ENCODE measurements at regions not wholly inside any gene's neighbourhood (a gene's known extent, or its start where the extent isn't known, plus 50 kb on each side); places are given as distances from the start of the nearest gene placed in this dataset.

DNA sequence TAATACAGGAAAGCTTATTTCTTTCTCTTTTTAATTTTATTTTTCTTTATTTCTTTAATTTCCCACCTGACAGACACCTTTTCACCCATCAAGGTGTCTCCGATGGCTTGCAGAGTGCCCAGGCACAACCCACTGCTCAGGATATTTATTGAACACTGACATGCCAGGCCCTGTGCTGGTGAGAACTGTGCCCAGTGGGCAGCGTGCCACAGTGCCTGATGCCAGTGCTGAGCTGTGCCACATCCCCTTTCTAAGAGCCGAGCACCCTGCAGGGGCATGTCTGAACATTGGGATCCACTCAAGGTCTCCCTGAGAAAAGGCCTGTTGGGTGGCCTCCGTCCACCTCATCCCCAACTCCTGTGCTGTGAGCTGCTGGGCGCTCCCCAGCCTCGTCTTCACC is 158.6 kb upstream of the RAB6C start:
- DNase-seq, result no peak
- no peaks in the 10 kb centered on the region for H3K36me3 ChIP-seq
- H3K4me3 ChIP-seq (ENCODE audit: low read depth, low read length), result no peak overlapping the region
- H3K9me3 ChIP-seq, result no peaks in the 10 kb centered on the region
- TF ChIP-seq, protein P1, sequence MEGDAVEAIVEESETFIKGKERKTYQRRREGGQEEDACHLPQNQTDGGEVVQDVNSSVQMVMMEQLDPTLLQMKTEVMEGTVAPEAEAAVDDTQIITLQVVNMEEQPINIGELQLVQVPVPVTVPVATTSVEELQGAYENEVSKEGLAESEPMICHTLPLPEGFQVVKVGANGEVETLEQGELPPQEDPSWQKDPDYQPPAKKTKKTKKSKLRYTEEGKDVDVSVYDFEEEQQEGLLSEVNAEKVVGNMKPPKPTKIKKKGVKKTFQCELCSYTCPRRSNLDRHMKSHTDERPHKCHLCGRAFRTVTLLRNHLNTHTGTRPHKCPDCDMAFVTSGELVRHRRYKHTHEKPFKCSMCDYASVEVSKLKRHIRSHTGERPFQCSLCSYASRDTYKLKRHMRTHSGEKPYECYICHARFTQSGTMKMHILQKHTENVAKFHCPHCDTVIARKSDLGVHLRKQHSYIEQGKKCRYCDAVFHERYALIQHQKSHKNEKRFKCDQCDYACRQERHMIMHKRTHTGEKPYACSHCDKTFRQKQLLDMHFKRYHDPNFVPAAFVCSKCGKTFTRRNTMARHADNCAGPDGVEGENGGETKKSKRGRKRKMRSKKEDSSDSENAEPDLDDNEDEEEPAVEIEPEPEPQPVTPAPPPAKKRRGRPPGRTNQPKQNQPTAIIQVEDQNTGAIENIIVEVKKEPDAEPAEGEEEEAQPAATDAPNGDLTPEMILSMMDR (IDR thresholded peaks at IDR 0.05; ENCODE audit: low read depth, low read length), result no peak
- no peaks in the 10 kb centered on the region for H3K27me3 ChIP-seq
- no peaks in the 10 kb centered on the region for H3K4me1 ChIP-seq

GRCh38 chr2:129821445-129821844 is 158.0 kb upstream of the RAB6C start:
- Histone ChIP-seq H3K9me3 (no peaks in the 10 kb centered on the region), H3K4me1 (no peaks in the 10 kb centered on the region), H3K36me3 (no peaks in the 10 kb centered on the region), H3K4me3 (ENCODE audit: low read depth, low read length) (no peak overlapping the region), H3K27me3 (no peaks in the 10 kb centered on the region)
- TF ChIP-seq, protein P1 (IDR thresholded peaks at IDR 0.05; ENCODE audit: low read depth, low read length), result no peak
- DNase-seq, result no peak

DNA sequence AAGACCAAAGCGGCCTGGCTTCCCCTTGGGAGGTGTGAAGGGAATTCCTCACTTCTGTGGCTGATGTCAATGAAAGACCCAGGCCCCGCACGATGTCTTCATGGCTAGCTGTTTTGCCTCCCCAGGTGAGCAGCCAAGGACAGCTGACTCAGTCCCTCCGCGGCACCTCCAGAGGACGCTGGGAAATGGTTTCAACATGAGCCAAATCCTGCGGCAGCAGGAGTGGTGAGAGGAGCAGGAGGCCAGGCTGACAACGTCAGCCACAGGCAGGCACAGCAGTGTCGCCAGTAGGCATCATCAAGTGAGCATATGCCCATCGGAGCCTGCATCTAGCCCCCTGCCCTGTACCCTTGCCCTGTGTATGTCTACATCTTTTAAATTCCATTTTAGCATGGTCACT is 156.4 kb upstream of the RAB6C start:
- Histone ChIP-seq H3K9me3 (no peaks in the 10 kb centered on the region), H3K27me3 (no peaks in the 10 kb centered on the region), H3K4me1 (no peaks in the 10 kb centered on the region), H3K36me3 (no peaks in the 10 kb centered on the region), H3K4me3 (ENCODE audit: low read depth, low read length) (no peak overlapping the region)
- TF ChIP-seq, protein P1 (IDR thresholded peaks at IDR 0.05; ENCODE audit: low read depth, low read length), result no peak
- DNase-seq, result no peak

DNA sequence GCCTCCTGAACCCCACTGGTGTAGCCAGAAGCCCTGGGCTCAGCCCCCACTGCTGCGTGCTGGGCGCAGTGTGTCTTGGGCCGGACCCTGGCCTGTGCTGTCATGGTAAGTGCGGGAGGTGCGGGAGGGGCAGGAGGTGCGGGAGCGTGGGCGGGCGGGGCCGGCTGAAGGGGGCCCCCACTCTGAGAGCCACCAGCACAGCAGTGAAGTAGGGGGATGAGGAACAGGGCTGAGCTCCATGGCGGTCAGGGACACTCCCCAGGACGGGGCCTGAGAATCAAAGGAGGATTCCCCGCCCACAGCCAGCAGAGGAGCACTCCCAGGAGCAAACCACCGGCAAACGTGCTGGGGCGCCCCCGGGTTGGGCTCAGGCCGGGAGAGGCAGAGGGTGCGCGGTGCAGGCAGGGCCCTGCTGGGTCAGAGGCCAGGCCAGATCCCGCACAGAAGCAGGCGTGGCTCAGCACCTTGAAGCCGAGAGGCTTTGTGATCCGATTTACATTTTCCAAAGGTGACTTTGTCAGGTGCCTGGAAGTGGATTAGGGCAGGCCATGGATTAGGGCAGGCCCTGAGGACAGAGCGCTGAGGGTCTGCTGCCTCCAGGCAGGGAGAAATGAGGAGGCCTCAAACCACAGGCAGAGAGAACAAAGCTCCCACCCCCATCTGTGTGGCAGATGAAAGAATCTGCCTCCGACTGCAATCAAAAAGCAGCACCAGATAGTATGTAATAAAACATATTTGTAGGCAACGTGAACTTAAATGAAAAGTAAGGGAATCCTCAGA is 152.0 kb upstream of the RAB6C start:
- TF ChIP-seq, protein P1 (IDR thresholded peaks at IDR 0.05; ENCODE audit: low read depth, low read length), result no peak
- Histone ChIP-seq H3K36me3 (no peaks in the 10 kb centered on the region), H3K4me1 (no peaks in the 10 kb centered on the region), H3K9me3 (no peaks in the 10 kb centered on the region), H3K27me3 (no peaks in the 10 kb centered on the region), H3K4me3 (ENCODE audit: low read depth, low read length) (no peak overlapping the region)
- DNase-seq, result no peak

DNA sequence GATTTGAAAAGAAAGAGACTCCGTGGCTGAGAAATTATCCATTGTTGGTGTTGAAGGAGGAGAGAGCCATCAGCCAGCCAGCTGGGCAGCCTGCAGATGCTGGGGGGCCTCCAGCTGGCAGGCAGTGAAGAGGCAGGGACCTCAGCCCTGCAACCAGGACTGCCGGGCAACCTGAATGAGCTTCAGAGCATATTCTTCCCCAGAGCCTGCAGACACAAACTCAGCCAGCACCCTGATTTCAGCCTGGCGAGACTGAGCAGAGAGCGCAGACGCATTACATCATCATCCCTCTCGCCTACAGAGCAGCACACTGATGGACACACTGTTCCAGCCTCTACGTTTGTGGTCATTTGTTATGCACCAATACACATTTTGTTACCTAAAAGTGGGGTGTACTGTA is 150.7 kb upstream of the RAB6C start:
- Histone ChIP-seq H3K36me3 (no peaks in the 10 kb centered on the region), H3K9me3 (no peaks in the 10 kb centered on the region), H3K4me1 (no peaks in the 10 kb centered on the region), H3K27me3 (no peaks in the 10 kb centered on the region), H3K4me3 (ENCODE audit: low read depth, low read length) (no peak overlapping the region)
- no peak for DNase-seq
- TF ChIP-seq, protein P1 (IDR thresholded peaks at IDR 0.05; ENCODE audit: low read depth, low read length), result no peak

- Histone ChIP-seq H3K36me3 (no peaks in the 10 kb centered on the region), H3K9me3 (no peaks in the 10 kb centered on the region), H3K4me1 (no peaks in the 10 kb centered on the region), H3K4me3 (ENCODE audit: low read depth, low read length) (no peak overlapping the region), H3K27me3 (no peaks in the 10 kb centered on the region)
- no peak for DNase-seq
- TF ChIP-seq, protein P1 (IDR thresholded peaks at IDR 0.05; ENCODE audit: low read depth, low read length), result no peak
These were observed 149.9 kb upstream of the RAB6C start for GRCh38 chr2:129829588-129829987.
